ENCODE measurements at regions not wholly inside any gene's neighbourhood (a gene's known extent, or its start where the extent isn't known, plus 50 kb on each side); places are given as distances from the start of the nearest gene placed in this dataset.

DNA sequence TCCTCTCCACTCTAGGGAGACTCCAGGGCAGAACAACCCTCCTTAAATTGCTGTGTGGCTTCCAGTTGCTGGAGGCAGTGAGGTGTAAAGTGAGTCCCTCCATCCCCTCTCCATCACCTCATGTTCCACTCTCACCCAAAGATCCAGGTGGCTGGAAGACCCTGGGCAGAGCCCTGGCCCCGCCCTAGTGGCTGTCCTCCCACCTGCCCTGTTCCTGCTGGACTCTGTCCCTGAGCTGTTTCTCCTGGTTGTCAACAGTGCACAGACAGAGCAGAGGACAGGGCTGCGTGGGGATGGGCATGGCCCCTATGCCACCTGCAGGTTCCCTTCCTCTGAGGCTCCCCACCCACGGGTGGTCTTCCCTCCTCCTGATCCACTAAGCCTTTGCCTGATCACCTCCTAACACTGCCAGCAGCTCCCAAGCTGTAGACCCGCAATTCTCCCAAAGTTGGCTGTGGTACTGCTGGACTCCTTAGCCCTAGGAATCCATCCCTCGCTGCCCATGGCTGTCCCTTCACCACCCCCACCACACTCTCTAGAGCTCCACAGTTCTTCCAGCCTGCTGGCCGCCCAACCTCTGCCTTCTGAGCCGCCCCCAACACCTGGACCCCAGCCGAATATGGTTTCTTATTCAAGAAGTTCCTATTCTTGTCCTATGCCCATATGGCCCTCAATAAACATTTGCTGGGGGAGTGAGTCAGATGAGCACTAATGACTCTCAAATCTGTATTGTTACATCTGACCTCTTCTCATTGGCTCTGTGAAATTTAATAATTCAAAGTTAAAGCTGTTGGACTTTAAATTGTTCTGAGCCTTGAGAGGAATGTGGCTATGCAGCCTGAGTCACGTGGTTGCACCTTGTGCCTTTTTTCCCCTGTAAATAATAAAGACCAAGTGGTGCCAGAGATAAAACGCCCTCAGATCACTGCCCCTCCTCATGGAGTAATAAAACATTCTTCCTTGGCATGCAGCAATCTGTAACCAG, 260.0 kb upstream of the HS6ST1 start:
- DNase-seq (ENCODE audit: low read depth): no peak

GRCh38 chr2:128579825-128580224, 261.2 kb upstream of the HS6ST1 start:
- no peak for DNase-seq (ENCODE audit: low read depth)

DNA sequence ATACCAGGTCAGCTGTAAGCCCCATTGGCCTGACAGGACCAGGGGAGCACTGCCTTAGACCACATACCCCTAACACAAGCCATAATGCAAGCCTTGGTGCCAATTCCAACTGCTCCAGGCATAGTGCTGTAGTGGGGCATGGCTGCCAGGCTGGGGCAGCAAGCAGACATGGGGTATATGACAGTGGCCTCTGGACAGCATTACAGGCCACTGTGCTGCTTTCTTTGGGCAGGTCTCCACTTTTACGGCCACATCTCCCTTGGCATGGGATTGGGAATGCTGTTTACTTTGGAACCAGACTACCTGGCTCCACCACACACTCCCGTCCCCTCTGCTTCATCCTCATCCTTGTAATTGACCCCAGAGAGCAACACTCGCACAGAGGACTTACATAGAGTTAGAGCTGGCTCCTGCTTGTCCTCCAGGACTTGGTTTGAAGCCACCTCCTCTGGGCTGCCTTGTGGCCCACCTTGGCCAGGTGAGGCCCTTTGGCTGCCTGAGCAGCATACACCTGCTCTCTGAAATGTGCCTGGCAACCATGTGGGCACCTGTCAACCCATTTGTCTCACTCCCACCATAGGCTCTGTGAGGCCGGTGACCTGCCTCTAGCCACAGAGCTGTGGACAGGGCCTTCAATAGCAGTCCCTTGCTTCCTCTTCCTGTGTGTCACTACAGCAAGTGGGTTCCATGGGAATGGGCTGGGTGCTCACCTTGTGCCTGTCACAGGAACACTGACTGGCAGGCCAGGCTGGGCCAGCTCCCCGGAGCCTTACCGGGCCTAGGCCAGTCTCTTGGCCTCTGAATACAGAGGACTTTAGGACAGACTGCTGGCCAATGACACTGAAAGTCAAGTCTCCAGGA, 262.6 kb upstream of the HS6ST1 start:
- DNase-seq (ENCODE audit: low read depth): no peak

DNA sequence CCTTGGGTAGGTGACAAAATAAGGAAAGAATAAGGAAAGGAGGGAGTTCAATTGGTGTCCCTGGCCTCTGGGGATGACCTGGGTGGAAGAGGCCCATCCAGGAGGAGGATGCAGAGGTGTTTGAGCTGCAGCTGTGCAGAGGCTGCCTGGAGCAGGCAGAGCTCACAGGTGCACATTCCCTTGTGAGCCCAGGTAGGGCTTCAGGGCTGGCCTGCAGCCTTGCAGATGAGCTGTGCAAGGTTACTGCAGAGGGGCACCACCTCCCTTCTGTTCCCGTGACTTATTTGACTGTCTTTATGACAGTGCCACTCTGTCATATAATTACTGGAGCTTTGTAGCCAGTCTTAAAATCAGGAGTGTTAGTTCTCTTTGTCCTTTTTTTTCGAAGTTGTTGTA, 263.2 kb upstream of the HS6ST1 start:
- no peak for DNase-seq (ENCODE audit: low read depth)

- DNase-seq (ENCODE audit: low read depth): peak; percentile 79
These were observed 265.7 kb upstream of the HS6ST1 start for GRCh38 chr2:128584296-128584890.

DNA sequence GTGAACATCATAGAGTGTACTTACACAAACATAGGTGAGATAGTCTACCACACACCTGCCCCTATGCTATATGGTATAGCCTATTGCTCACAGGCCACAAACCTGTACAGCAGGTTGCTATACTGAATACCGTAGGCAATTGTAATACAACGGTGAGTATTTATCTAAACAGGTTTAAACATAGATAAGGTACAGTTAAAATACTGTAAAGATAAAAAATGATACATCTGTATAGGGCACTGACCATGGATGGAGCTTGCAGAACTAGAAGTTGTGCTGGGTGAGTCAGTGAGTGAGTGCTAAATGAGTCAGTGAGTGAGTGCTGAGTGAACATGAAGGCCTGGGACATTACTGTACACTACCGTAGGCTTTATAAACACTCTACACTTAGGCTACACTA, 267.0 kb upstream of the HS6ST1 start:
- DNase-seq (ENCODE audit: low read depth): peak; percentile 45

DNA sequence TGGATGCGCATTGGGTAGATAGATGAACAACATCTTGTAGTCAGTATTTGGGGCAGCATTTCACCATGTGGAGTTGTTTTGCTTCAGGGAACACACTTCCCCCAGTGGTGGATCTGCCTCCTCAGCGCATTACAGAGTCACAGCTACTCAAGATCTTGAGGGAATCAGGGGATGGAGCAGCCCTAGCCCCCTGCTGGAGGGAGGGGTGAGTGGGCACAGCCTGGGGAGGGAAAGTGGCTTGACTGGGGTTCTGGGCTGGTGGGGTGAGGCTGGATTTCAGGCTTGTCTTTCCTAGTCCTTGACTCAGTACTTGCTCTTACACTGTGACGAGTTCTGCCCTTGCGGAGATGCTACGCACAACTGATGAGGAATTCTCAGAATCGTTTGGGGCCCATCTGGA, 271.0 kb upstream of the HS6ST1 start:
- no peak for DNase-seq (ENCODE audit: low read depth)

DNA sequence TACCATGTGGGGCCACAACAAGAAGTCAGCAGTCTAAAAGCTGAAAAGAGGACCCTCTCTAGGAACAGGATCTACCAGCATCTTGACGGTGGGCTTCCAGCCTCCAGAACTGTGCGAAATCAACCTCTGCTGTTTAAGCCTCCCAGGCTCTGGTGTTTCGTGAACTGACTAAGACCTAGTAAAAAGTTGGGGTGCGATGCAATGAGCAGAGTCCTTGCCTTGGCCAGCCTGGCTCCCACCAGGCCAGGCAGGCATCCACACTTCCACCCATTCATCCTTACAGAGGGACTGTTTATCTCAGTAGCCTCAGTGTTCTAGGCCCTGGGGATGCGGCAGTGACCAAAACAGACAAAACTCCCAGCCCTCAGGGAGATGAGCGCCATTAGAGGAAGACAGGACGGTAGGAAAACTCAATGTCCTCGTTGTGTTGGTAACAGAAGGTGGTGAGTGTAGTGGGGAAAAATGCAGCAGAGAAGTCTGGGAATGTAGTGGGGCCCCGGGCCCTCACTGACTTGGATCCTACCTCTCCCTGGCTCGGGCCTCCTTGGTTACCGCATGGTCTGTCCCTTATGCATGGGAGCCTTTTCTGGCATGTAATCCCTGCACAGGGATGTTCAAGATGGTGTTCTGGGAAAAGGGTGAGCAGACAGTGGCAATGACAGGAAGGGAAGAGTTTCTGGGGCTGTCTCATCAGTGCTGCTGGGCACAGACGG, 271.8 kb upstream of the HS6ST1 start:
- DNase-seq (ENCODE audit: low read depth): no peak

GRCh38 chr2:128591022-128591860, 272.6 kb upstream of the HS6ST1 start:
- DNase-seq (ENCODE audit: low read depth): no peak

- DNase-seq (ENCODE audit: low read depth): no peak
These were observed 273.5 kb upstream of the HS6ST1 start for GRCh38 chr2:128591861-128592822.

- DNase-seq (ENCODE audit: low read depth): no peak
These were observed 274.8 kb upstream of the HS6ST1 start for GRCh38 chr2:128593518-128593878.

DNA sequence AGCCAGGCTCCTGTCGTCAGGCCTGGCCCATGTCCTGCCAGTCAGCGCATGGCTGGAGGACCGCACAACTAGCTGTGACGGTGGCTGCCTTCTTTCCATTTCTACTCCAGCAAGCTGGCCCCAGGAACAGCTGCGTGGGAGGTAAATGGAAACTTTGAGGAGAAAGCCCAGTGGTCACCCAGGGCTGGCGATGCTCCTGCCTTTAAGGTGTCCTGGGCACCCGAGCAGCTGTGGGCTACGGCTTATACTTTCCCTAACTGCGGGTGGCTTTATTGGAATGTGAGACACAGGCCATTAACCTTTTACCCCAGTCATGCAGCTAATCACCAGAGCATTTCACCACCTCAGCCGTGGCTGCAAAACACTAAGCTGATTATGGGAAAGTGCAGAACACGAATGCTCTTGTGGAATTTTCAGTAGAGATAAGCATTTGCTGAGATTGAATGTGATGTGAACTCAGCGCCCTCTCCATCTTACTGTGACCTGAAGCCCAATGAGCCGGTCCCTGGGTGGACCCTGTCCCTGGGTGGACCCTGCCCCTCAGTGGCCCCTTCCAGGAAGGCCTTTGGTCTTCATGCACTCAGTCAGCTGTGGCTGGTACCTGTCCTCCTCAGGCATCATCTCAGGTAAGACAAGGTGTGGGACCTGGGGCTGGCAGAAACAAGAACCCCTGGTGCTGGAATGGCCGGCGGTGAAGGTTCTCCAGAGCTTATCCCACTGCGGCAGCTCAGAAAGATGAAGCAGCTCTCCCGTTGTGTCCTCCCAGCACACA, 275.4 kb upstream of the HS6ST1 start:
- no peak for DNase-seq (ENCODE audit: low read depth)

DNA sequence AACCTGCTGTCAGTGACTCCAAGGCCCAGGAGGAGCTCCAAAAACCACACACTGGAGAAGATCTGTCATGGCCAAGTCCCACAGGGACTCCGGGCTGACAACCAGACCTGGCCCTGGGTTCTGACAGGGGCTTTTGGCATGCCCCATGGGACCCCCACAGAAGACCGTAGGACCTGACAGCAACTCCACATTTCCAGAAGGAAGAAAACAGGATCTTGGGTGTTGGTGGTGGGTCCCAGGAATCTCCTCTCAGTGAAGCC, 275.9 kb upstream of the HS6ST1 start:
- no peak for DNase-seq (ENCODE audit: low read depth)

GRCh38 chr2:128594953-128595677, 276.4 kb upstream of the HS6ST1 start:
- DNase-seq (ENCODE audit: low read depth): no peak

DNA sequence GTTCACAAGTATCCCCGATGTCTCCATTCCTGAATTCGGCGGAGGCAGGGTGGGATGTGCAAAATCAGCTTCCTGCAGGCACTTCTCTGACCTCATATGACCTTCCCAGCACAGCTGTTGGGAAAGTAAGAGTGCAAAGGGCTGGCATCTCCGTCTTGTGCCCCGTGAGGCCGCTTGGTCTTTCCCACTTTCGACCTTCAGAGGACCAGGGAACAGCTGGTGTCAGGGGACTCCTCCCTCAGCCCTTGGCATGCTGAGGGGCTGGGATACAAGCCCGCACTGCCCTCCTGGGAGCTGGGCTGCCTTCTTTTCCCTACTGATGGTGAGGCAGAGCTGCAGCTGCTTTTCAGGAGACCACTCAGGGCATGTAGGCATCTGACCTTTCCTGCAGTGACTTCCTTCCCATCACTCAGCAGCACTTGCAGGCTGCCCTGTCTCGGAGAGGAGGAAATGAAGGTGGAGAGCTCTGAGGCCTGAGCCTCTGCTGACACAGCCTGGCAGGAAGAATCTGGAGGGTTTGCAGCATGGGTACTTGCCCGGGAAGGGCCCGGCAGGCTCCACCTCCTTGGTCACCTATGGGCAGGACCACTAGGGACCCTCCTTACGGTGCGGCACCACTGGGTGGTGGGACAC, 277.2 kb upstream of the HS6ST1 start:
- DNase-seq (ENCODE audit: low read depth): no peak

- no peak for DNase-seq (ENCODE audit: low read depth)
These were observed 277.9 kb upstream of the HS6ST1 start for GRCh38 chr2:128596396-128597120.

GRCh38 chr2:128597121-128597762, 278.6 kb upstream of the HS6ST1 start:
- no peak for DNase-seq (ENCODE audit: low read depth)
